GM10266 (cell line): ENCODE measurements at regions not wholly inside any gene's neighbourhood (a gene's known extent, or its start where the extent isn't known, plus 50 kb on each side); places are given as distances from the start of the nearest gene placed in this dataset.

Source experiments
- DNase-seq: peaks from one replicate; pipeline ENCODE4 v3.0.0; 2012; ENCODE audit errors: extremely low spot score
- CTCF ChIP-seq: IDR thresholded peaks from 2 replicates; pipeline ENCODE4 v1.5.1; 2012; ENCODE audit warnings: mild to moderate bottlenecking, low read depth; ENCODE audit not compliant: control insufficient read depth, insufficient read depth; ENCODE audit errors: missing control alignments

DNA sequence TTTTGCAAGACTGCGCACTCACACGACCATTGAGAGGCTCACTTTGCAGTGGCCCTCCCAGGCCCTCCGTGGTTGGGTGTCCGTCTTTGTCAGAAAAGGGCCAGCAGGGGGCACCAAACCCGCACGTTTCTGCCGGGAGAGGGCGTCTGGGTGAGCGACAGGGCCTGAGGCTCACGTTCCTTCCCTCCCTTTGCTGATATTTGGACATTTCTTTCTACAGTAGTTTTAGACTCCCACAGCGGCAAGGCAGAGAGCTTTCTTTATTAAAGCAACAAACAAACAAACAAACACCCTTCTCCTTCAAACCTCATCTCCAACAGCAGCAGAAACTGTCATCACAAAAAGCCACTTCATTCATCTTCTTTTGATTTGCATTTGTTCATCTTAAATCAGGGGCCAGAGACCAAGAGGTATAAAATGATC is 79.2 kb upstream of the WDR26 start:
- peak; percentile 92 for TF ChIP-seq CTCF
- DNase-seq, result peak; percentile 87

DNA sequence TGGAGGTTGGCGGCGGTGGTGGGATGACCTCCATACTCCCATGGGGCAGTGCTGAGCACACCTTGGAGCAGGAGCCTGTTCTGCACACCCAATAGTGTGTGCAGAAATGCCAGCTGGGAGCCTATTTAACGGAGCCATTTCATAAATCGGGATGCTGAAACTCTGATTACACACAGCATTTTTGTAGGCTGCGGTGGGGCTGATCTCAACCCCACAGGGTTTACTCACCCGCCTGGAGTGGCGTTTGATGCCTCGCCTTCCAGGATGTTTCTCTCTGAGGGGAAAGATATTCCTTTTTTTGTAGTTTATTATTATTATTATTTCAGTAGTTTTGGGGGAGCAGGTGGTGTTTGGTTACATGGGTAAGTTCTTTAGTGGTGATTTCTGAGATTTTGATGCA is 82.6 kb upstream of the WDR26 start:
- TF ChIP-seq CTCF, result no peak

DNA sequence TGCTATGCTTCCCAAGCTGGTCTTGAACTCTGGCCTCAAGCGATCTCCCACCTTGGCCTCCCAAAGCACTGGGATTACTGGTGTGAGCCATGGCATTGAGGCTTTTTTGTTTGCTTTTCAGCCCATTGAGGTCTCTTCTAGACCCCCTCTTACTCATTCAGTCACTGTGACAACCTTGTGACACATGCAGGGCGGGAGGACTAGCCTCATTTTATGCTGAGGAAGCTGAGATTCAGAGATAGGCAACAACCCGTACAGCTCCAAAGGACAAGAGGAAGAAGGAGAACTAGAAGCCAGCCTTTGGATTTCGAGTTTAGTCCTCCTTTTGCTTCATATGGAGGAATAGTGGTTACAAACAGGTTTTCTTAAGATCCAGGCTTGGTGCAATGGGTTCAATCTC is 83.9 kb upstream of the WDR26 start:
- no peak for TF ChIP-seq CTCF
- no peak for DNase-seq

More for the DNA sequence above, 82.6 kb upstream of the WDR26 start:
- no peak for DNase-seq

DNA sequence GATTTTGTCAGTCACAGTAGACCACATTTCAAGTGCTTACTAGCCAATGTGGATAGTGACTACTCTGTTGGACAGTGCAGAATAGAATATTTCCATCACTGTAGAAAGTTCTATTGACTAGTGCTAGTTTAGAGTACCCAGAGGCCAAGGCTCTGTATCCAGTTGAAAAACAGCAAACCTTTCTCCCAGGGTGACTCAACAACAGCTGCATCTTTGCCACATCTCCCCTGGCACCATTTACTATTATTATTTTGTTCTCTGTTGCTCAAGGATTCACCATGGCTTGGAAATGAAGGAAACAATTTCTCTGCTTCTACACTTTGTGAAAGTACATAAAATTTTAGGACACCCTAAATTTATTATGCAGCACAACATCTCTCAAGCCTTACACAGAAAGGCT is 85.3 kb upstream of the WDR26 start:
- no peak for TF ChIP-seq CTCF
- DNase-seq, result no peak

DNA sequence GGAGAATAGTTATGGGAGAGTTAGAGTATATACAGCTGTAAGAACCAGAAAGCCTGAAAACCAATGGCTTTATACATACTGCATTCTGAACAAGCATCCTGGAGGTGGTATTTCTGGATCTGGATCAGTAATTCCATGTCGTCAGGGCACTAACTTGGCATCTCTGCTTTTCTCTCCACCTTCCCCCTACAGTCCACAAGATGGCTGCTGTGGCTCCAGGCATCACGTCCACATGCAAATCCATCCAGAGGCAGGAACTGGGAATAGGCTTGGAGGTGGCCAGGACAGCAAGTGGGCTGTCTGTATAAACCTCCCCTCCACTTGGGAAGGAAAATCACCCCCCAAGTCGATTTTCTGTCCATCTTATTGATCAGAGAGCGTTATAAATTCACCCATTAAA is 86.2 kb upstream of the WDR26 start:
- no peak for DNase-seq
- no peak for TF ChIP-seq CTCF

GRCh38 chr1:224521904-224522734 is 87.5 kb upstream of the WDR26 start:
- DNase-seq, result no peak
- TF ChIP-seq CTCF, result no peak

DNA sequence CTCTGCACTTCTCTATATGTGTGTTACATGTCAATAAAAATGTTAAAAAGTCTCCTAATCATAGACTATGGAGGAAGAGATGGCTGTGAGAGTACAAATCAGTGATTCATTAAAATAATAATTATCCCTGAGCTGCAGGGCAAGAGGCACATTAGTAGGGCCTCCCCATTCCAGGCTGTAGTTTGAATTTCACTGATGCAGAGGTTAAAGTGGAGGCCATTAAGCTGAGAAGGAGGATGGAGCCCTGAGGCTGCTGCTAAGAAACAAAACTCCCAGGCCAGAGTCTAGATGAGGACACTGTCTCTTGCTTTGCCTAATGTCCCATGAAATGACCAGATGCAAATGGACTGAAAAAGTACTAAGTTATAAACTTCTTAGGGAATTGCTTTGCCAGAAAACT is 89.1 kb upstream of the WDR26 start:
- DNase-seq, result no peak
- no peak for TF ChIP-seq CTCF
